Fibroblast of lung (primary cell): ENCODE measurements at regions not wholly inside any gene's neighbourhood (a gene's known extent, or its start where the extent isn't known, plus 50 kb on each side); places are given as distances from the start of the nearest gene placed in this dataset.
A peak's percentile ranks its signal among the peaks of the same experiment; 100 is the strongest.

ENCODE experiments used
- DNase-seq, 2 donors: peaks; one replicate each; pipeline versions ENCODE4 v3.0.0 to v3.0.0-alpha.2; 2010; ENCODE audit warnings: low read depth in 2 of 2
- H2AFZ ChIP-seq: 2 replicates; pipeline ENCODE4 v1.5.1; 2012; ENCODE audit warnings: low read length, control low read depth, inconsistent platforms
- H3K27ac ChIP-seq: 2 replicates; pipeline ENCODE4 v1.5.1; 2011; ENCODE audit warnings: low read length, control low read depth; ENCODE audit not compliant: insufficient read depth
- H3K27me3 ChIP-seq: 2 replicates; pipeline ENCODE4 v1.5.1; 2011; ENCODE audit warnings: mild to moderate bottlenecking, low read length; ENCODE audit not compliant: control insufficient read depth, insufficient read depth
- H3K36me3 ChIP-seq: 2 replicates; pipeline ENCODE4 v1.5.1; 2011; ENCODE audit warnings: low read length; ENCODE audit not compliant: control insufficient read depth, insufficient read depth
- H3K4me1 ChIP-seq: 2 replicates; pipeline ENCODE4 v1.5.1; 2011; ENCODE audit warnings: low read length; ENCODE audit not compliant: control insufficient read depth, insufficient read depth; ENCODE audit errors: extremely low read depth
- H3K4me2 ChIP-seq: 2 replicates; pipeline ENCODE4 v1.5.1; 2011; ENCODE audit warnings: low read length, control low read depth; ENCODE audit not compliant: insufficient read depth; ENCODE audit errors: extremely low read depth
- H3K4me3 ChIP-seq, 4 experiments: fragments of 200-600 bp in 1 of 4; sonication (generic) in 1 of 4; replicated peaks in 1 of 4; 2 replicates each; pipeline ENCODE4 v1.5.1; 2011 to 2016; ENCODE audit warnings: low read length in 4 of 4, low read depth in 3 of 4, mild to moderate bottlenecking in 3 of 4, control low read depth in 2 of 4, inconsistent platforms in 1 of 4, mixed read lengths in 1 of 4; ENCODE audit not compliant: insufficient read depth in 1 of 4; ENCODE audit errors: control extremely low read depth in 1 of 4
- H3K79me2 ChIP-seq: 2 replicates; pipeline ENCODE4 v1.5.1; 2012; ENCODE audit warnings: mild to moderate bottlenecking, low read length, inconsistent platforms; ENCODE audit not compliant: control insufficient read depth, insufficient read depth
- H3K9ac ChIP-seq: 2 replicates; pipeline ENCODE4 v1.5.1; 2011; ENCODE audit warnings: mild to moderate bottlenecking, low read length, control low read depth; ENCODE audit not compliant: insufficient read depth
- H3K9me3 ChIP-seq: 2 replicates; pipeline ENCODE4 v1.5.1; 2012; ENCODE audit warnings: low read depth, low read length; ENCODE audit not compliant: control insufficient read depth, insufficient read depth
- H4K20me1 ChIP-seq: 2 replicates; pipeline ENCODE4 v1.5.1; 2011; ENCODE audit warnings: low read length; ENCODE audit not compliant: control insufficient read depth, insufficient read depth; ENCODE audit errors: extremely low read depth
- EZH2 ChIP-seq: IDR thresholded peaks from 2 replicates; pipeline ENCODE4 v1.5.1; 2012; ENCODE audit warnings: low read length, control low read depth, mild to moderate bottlenecking; ENCODE audit errors: missing control alignments
- TF ChIP-seq, protein P1 (sequence below), 2 donors: IDR thresholded peaks in 1 of 2; conservative IDR thresholded peaks in 1 of 2; 1 replicate in 1 of 2; 2 replicates in 1 of 2; pipeline ENCODE4 v1.5.1; 2011 to 2012; ENCODE audit warnings: low read length in 2 of 2, control low read depth in 1 of 2, inconsistent platforms in 1 of 2, low read depth in 1 of 2, mild to moderate bottlenecking in 1 of 2

DNA sequence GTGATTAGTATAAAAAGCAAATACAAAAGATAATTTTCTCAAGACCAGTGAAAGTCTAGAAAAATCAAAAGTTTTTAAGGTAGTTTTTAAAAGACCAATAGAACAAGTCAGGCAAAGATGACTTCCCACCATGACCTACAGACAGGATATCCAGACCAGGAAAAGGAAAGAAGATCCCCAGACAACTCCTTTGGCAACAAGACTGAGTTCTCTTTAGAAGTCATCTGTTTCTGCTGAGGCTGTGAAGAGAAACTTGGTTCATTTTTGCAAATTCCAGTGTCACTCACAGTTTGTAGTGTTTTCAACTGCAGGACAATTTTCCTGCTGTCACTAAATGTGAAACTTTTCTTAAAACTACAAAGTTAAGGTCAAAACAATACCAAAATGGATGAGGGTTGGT lies 240.9 kb upstream of the SIX2 start:
- Histone ChIP-seq H3K9ac (no peak overlapping the region), H3K27me3 (no peaks in the 10 kb centered on the region), H3K27ac (no peak overlapping the region), H3K4me2 (no peak overlapping the region), H3K79me2 (no peaks in the 10 kb centered on the region), H3K4me3 (no peak overlapping the region), H2AFZ (no peak overlapping the region), H3K4me1 (no peaks in the 10 kb centered on the region), H3K9me3 (no peaks in the 10 kb centered on the region), H4K20me1 (no peaks in the 10 kb centered on the region), H3K36me3 (no peaks in the 10 kb centered on the region)
- DNase-seq = no peak
- TF ChIP-seq, protein P1, sequence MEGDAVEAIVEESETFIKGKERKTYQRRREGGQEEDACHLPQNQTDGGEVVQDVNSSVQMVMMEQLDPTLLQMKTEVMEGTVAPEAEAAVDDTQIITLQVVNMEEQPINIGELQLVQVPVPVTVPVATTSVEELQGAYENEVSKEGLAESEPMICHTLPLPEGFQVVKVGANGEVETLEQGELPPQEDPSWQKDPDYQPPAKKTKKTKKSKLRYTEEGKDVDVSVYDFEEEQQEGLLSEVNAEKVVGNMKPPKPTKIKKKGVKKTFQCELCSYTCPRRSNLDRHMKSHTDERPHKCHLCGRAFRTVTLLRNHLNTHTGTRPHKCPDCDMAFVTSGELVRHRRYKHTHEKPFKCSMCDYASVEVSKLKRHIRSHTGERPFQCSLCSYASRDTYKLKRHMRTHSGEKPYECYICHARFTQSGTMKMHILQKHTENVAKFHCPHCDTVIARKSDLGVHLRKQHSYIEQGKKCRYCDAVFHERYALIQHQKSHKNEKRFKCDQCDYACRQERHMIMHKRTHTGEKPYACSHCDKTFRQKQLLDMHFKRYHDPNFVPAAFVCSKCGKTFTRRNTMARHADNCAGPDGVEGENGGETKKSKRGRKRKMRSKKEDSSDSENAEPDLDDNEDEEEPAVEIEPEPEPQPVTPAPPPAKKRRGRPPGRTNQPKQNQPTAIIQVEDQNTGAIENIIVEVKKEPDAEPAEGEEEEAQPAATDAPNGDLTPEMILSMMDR (conservative IDR thresholded peaks at IDR 0.05 in 1 of 2, IDR thresholded peaks at IDR 0.05 in 1 of 2; ENCODE audit: low read depth in 1 of 2, low read length in 2 of 2) = no peak
- no peak for TF ChIP-seq EZH2

DNA sequence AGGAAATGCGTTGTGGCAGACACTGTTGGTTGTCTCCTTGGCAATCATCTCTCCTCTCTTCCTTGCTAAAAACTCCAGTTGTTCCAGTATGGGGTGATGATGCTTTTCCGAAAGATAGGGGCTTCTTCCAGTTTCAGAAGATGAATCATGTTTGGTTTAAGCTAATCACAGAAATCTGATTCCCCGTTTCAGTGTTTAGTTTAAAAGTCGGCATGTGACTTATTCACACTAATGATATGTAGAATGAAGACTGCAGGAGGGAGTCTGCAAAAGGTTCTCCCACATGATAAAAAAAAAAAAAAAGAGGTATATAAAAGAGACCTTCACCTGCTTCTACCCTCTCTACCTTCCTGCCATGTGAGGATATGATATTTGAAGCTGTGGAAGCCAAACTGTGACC lies 239.0 kb upstream of the SIX2 start:
- TF ChIP-seq, protein P1 (conservative IDR thresholded peaks at IDR 0.05 in 1 of 2, IDR thresholded peaks at IDR 0.05 in 1 of 2; ENCODE audit: low read depth in 1 of 2, low read length in 2 of 2) = no peak
- no peak for TF ChIP-seq EZH2
- peak in 1 of 2 donors; percentile 30 for DNase-seq

DNA sequence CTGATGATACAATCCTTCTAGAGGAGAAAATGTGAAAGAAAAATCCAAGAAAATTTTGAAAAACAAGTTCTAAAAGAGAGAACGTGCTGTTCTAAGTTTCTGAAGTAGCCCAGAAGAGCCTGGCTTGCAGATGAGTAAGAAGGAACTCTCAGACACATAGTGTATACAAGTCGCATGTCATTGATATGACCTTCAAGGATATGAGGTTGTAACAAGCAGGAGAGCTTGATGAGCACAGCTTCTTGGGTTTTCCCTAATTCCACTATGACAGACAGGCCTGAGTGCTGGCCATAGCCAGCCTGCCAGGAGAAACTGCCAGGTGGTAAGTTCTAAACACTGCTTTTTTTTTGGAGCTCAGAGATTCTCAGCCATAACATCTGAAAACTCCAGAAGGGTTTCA lies 235.7 kb upstream of the SIX2 start:
- Histone ChIP-seq H3K4me3 (no peak overlapping the region), H3K9ac (no peak overlapping the region), H3K4me1 (peaks cover 8% of the 10 kb centered on the region), H3K27me3 (no peaks in the 10 kb centered on the region), H3K36me3 (no peaks in the 10 kb centered on the region), H4K20me1 (no peaks in the 10 kb centered on the region), H3K9me3 (no peaks in the 10 kb centered on the region), H2AFZ (no peak overlapping the region), H3K79me2 (no peaks in the 10 kb centered on the region), H3K27ac (no peak overlapping the region), H3K4me2 (no peak overlapping the region)
- DNase-seq = peak in 1 of 2 donors; percentile 29
- TF ChIP-seq, protein P1 (conservative IDR thresholded peaks at IDR 0.05 in 1 of 2, IDR thresholded peaks at IDR 0.05 in 1 of 2; ENCODE audit: low read depth in 1 of 2, low read length in 2 of 2) = no peak
- TF ChIP-seq EZH2 = no peak

More for the DNA sequence above, 239.0 kb upstream of the SIX2 start:
- H3K27me3 ChIP-seq = no peaks in the 10 kb centered on the region
- no peaks in the 10 kb centered on the region for H3K79me2 ChIP-seq
- no peaks in the 10 kb centered on the region for H3K9me3 ChIP-seq
- no peak overlapping the region for H3K4me2 ChIP-seq
- H3K4me3 ChIP-seq = no peak overlapping the region
- no peaks in the 10 kb centered on the region for H3K36me3 ChIP-seq
- H4K20me1 ChIP-seq = no peaks in the 10 kb centered on the region
- no peak overlapping the region for H3K27ac ChIP-seq
- no peak overlapping the region for H2AFZ ChIP-seq
- H3K9ac ChIP-seq = no peak overlapping the region
- no peaks in the 10 kb centered on the region for H3K4me1 ChIP-seq
